GM19395 (cell line): ENCODE measurements at regions not wholly inside any gene's neighbourhood (a gene's known extent, or its start where the extent isn't known, plus 50 kb on each side); places are given as distances from the start of the nearest gene placed in this dataset.

Experiments used
- ATAC-seq: cut with Tn5 transposase; IDR thresholded peaks from one replicate; pipeline ENCODE4 v1.9.1; 2021; ENCODE audit warnings: mild to moderate bottlenecking, moderate library complexity; ENCODE audit not compliant: unreplicated experiment

- no peak for ATAC-seq
Observed at GRCh38 chr2:180743401-180743800, 237.0 kb upstream of the UBE2E3 start.

- ATAC-seq, result no peak
Observed at GRCh38 chr2:180742801-180743200, 237.6 kb upstream of the UBE2E3 start.

GRCh38 chr2:180739070-180739469 is 241.3 kb upstream of the UBE2E3 start:
- ATAC-seq, result no peak

- ATAC-seq, result no peak
Observed at GRCh38 chr2:180735799-180736198, 244.6 kb upstream of the UBE2E3 start.

GRCh38 chr2:180734382-180734781 is 246.0 kb upstream of the UBE2E3 start:
- ATAC-seq, result no peak

GRCh38 chr2:180733330-180733729 is 247.1 kb upstream of the UBE2E3 start:
- ATAC-seq, result no peak

- no peak for ATAC-seq
Observed at GRCh38 chr2:180732337-180732736, 248.1 kb upstream of the UBE2E3 start.

GRCh38 chr2:180730976-180731375 is 249.4 kb upstream of the UBE2E3 start:
- no peak for ATAC-seq

- no peak for ATAC-seq
Observed at GRCh38 chr2:180728928-180729559, 251.4 kb upstream of the UBE2E3 start.

GRCh38 chr2:180723712-180724111 is 256.7 kb upstream of the UBE2E3 start:
- no peak for ATAC-seq

- ATAC-seq, result no peak
Observed at GRCh38 chr2:180722551-180723239, 257.7 kb upstream of the UBE2E3 start.

- ATAC-seq, result no peak
Observed at GRCh38 chr2:180720829-180721228, 259.6 kb upstream of the UBE2E3 start.

GRCh38 chr2:180717588-180717987 is 262.8 kb upstream of the UBE2E3 start:
- ATAC-seq, result no peak

GRCh38 chr2:180716186-180717180 is 263.9 kb upstream of the UBE2E3 start:
- no peak for ATAC-seq

- no peak for ATAC-seq
Observed at GRCh38 chr2:180715044-180715443, 265.4 kb upstream of the UBE2E3 start.

- no peak for ATAC-seq
Observed at GRCh38 chr2:180709392-180710145, 270.8 kb upstream of the UBE2E3 start.

- ATAC-seq, result no peak
Observed at GRCh38 chr2:180707884-180708205, 272.6 kb upstream of the UBE2E3 start.

- ATAC-seq, result no peak
Observed at GRCh38 chr2:180707175-180707883, 273.1 kb upstream of the UBE2E3 start.

GRCh38 chr2:180706694-180707093 is 273.7 kb upstream of the UBE2E3 start:
- ATAC-seq, result no peak

- ATAC-seq, result no peak
Observed at GRCh38 chr2:180705551-180705950, 274.9 kb upstream of the UBE2E3 start.
